Inferior parietal cortex (tissue), 1 donor: ENCODE measurements at regions not wholly inside any gene's neighbourhood (a gene's known extent, or its start where the extent isn't known, plus 50 kb on each side); places are given as distances from the start of the nearest gene placed in this dataset.

ENCODE experiments used
- DNase-seq: peaks from one replicate; pipeline ENCODE4 v3.0.0-alpha.2; 2016; ENCODE audit errors: extremely low spot score

DNA sequence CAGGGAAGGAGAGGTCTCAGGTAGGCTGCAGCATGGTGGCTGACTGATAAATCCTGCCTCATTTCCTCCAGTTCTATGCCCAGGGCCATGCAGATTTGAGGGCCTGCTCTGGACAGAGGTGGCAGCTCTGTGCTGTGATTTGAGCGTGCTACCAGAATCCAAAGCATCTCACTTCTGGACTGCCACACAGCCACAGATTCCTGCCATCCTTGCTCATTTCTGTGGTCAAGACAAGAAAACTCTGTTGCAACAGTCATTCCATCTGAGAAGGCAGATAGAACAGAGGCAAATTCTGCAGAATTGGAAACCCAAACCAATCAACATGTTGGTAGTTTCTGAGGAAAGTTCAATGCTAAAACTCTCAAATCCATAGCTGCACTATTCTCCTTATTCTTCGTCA lies 102.8 kb upstream of the GALNT2 start:
- DNase-seq: no peak

DNA sequence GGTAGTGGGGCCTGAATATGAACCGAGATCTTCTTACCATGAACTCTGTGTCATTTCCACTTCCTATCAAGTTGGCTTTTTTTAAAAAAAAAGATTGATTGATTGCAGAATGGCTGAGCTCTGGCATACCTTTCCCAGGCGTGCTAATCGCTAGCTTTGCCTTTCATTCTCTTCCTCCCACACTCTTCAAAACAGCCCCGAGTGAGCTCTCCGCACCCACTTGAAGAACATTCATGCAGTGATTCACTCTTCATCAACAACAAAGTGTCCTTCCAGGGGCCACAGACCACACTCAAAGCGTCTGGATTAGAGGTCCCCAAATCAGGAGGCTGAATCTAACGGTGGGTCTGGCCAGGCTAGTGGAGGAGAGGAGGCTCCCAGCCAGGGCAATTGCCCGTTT lies 96.3 kb upstream of the GALNT2 start:
- no peak for DNase-seq

DNA sequence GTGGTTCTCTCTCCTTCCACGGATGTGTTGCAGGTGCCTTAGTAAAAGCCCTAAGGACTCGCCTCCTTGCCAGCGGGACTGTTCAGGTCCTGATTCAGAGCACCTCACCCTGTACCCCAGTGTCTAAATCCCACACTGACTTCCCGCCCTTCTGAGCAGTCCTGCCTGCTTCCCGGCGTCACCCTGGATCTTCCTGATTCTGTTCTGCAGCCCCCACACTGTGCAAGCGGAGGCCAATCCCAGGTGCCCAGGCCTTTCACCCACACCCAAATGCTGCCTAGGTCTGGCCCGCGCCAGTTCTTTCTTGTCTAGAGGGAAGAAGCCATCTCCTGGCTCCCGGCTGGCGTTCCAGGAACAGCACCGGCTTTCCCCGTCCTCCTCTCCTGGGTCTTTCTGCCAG lies 95.9 kb upstream of the GALNT2 start:
- DNase-seq: no peak

DNA sequence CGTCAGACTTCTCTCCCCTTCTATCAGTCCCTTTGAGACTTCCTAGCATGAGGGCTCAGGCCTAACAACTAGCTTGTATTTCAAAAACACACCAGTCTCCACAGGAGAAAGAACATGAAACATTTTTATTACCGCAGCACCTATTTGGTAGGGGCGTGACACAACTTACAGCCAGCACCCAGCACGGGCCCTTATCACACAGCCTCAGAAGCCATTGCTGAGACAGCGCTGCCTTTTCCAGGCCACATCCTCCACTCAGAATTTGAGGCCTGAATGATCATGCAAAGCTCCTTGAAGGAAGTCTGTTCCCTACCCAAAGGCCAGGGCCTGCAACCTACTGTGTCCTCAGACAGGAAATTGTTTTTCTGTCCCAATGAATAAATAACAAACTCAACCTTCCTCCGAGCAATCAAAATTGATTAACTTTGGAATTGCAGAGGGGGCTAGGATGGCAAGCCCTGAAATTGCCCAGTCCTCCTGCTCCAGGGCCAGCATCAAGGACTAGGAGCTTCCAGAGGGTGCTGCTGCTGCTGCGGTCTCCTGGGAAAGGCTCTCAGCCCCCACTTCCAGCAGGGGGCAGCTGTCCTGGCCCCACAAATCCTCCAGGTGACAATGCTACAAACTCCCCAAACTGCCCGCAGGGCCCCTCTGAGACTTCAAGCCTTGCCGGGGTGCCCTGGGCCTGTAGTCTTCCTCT lies 94.3 kb upstream of the GALNT2 start:
- no peak for DNase-seq

DNA sequence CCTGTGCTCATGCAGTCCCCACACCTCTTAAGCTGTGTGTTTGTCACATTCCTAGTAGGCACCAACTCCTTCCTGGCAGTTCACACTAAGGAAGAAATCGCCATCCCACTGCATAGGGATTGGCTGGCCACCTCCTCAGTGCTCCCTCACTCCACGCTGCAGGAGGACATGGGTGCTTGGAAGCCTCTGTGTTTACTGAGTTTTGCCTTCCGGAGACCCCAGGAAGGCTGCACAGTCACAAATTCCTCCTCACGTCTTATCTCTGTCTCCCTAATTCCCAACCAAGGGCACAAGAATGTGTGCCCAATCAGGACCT lies 93.8 kb upstream of the GALNT2 start:
- DNase-seq: no peak

DNA sequence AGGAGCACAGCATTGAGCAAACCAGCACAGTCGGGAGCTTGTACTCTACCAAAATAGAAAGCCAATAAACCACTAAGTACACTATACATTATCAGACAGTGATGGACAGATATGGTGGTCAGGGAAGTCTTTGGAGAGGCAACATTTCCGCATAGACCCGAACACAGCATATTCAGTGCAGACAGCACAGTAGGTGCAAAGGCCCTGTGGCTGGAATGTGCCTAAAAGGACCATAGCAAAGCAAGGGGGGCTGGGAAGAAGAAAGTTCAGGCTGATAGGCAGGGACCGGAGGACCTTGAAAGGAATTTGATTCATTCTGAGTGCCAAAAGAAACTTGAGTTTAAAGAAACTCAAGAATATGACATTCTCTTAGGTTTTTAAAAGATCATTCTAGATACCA lies 92.0 kb upstream of the GALNT2 start:
- no peak for DNase-seq

DNA sequence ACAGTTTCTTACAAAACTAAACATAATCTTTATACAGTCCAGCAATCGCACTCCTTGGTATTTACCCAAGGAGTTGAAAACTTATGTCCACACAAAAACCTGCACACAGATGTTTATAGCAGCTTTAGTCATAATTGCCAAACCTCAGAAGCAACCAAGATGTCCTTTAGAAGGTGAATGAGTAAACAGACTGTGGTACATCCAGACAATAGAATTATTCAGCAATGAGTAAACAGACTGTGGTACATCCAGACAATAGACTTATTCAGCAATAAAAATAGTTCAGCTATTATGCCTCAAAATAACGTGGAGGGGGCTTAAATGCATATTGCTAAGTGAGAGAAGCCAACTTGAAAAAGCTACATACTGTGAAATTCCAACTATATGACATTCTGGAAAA lies 87.0 kb upstream of the GALNT2 start:
- DNase-seq: no peak

DNA sequence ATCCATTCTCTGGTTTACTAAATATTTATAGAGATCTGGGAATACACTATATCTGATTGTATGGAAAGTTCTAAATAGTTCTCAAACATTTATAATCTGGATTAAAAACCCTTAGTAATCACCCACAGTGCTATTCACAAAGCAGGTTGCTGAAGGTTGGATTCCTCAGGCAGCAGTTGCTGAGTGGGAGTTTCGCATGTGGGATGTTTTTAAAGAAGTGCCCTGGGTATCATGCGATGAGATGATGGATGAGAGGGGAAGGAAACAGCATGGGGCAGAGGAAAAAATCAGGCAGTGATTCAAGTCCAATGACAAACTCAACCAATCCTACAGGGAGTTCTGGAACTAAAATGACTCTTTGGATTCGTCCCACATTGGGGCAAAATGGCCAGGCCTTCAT lies 85.3 kb upstream of the GALNT2 start:
- DNase-seq: no peak

DNA sequence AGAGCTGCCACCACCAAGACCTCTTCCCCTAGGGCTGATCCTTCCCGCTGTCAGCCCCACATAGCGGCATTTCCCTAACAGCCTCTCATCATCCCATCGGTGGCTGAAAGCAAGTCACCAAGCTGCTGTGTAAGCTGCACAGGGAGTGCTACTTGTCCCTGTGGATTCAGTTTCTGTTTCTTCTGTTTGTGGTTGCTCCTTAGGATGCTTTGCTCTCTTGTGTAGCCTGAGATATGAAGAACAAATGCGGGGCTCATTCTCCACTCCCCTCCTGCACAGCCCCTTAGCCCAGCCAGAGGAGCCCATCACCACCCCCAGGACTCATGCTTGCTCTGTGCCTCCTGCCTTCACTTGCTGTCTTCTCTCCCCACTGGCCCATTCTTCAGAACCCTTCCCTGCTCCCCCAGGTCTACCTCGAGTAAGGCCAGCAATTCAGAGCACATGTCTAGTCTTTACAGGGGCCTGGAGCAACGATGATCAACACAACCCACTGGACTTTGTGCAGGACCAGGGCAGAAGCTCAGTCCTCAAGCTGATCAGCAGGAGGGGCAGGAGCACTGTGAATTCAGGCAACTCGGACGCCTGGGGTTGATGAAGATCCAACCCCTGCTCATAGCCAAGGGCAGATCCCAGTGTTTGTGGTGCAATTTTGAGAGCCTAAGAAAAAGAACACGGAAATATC lies 82.6 kb upstream of the GALNT2 start:
- DNase-seq: no peak

DNA sequence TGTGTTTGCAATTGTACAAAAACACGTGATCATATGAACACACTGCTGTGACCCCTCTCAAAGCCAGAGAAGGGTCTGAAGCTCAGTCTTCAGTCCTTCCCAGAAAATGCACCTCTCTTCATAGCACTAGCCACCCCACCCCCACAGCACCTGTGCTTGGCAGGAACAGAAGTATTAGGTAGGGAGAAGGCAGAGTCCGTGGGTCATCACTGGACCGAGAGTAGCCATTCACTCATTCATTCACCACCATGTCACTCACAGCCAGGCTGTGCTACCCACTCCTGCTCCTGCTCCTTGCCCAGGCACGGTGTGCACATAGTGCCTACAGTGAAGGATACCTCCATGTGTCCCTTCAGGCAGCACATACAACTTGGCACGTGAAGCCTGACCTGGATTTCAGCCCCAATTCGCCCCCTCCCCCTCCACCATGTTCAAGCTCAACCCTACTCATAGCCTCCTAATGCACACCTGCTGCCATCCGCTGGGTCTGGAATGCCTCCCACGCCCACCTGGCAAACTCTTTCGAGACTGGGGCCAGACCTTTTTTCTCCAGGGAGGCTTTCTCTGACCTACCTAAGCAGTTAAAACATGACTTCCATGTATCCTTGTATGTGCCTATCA lies 81.9 kb upstream of the GALNT2 start:
- DNase-seq: no peak

DNA sequence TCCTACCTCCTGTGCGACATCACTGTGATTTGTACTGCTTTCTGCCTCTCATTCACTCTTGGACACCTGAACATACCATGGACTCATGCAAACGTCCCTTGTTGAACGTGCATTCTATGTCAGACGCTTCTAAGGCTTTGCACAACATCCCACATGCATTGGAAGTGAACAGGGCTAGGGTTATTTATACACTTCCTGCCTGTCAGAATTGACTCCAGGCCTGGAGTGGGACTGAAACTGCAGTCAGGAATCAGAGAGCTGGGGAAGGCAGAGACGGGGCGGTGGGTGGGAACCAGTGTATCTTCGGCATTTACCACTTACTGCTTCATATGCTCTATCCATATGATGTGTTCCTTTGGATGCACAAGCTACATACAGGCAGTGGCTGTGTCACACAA lies 81.4 kb upstream of the GALNT2 start:
- DNase-seq: no peak

DNA sequence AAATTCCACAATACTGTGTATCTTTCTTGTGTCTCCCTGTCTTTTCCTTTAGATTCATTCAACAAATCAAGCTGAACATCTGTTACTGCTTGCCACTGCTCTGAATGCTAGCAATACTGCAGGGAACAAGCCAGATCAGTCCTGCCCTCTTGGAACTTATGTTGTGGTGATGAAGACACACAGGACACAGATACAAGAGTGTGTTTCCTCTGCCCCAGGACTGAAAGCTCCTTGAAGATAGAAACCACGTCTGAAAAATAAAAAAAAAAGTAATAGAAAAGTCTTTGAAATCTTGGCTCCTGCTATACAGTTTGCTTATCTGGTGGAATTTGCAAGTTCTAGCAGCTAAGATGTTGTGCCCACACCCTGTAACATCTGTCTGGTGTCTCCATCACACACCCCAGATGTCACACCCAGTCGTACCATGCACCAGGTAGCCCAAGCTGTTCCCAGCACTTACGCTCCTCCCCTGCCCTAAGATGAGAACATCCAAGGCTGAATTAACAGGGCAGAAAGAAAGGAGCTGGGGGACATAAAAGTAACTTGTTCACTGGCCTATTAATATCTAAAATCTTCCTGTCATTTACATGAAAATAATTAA lies 80.2 kb upstream of the GALNT2 start:
- DNase-seq: no peak

DNA sequence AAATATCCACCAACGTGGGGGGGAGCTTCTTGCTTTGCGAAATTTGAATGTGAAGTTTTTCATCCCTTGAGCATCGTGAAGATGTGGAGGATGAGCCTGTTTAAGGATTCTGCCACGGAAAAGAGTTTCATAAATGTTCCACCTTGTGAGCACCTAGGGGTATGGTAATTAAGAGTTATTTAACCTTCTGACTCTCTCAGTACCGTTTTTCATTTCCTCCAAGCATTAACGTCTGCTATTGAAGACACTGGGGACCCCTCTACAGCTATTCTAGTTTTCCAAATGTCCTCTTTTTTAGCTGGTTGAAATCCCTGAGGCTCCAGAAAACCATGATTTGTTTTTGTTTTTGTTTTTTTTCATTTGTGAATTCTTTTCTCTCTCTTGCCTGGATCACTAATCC lies 79.1 kb upstream of the GALNT2 start:
- DNase-seq: no peak

DNA sequence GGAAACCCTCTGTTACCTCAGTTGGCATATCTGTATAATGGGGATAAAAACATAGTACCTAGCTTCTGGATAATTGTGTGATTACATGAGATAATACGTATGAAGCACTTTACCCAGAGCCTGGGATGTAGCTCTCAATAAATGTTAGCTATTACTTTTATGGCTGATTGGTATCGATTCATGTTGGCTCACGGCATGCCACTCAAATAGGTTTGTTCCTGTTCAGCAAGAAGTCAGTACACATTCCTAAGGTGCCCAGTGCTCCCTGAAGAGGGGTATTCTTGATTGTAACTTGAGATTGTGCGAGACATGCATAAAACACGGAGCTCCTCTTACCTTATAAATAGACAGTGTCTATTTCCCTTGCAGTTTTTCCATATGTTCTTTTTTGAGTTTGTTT lies 78.5 kb upstream of the GALNT2 start:
- no peak for DNase-seq

DNA sequence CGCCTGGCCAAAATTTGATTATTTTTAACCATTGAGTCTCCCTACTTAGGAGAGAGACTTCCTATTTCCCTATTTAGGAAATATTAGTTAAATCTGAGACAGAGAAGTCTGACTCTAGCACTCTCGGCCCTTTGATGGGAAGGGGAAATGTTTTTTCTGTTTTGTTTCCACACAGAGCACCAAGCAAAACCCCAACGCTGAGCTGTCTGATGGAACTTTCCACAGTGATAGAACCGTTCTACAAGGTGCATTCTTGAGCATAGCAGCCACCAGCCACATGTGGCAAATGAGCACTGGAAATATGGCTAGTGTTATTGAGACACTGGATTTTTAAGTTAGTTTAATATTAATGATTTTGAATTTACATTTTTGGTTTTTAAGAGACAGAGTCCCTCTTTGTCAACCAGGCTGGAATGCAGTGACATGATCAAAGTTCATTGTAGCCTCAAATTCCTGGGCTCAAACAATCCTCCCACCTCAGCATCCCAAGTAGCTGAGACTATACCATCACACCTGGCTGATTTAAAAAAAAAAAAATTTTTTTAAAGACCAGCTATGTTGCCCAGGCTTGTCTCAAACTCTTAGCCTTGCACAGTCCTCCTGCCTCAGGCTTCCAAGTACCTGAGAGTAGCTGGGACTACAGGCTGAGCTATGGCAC lies 77.3 kb upstream of the GALNT2 start:
- DNase-seq: no peak

DNA sequence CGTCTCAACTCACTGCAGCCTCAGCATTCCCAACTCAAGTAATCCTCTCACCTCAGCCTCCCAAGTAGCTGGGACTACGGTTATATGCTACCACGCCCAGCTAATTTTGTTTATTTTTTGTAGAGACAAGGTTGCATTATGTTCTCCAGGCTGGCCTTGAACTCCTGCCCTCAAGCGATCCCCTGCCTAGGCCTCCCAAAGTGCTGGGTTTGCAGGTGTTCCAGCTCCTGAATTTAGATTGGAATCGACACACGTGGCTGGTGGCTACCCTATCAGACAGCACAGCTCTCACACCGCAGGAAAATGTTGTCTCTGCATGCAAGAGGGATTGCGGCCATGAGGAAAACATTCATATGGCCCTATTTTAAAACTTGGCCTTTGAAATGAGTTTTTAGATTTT lies 76.7 kb upstream of the GALNT2 start:
- no peak for DNase-seq

DNA sequence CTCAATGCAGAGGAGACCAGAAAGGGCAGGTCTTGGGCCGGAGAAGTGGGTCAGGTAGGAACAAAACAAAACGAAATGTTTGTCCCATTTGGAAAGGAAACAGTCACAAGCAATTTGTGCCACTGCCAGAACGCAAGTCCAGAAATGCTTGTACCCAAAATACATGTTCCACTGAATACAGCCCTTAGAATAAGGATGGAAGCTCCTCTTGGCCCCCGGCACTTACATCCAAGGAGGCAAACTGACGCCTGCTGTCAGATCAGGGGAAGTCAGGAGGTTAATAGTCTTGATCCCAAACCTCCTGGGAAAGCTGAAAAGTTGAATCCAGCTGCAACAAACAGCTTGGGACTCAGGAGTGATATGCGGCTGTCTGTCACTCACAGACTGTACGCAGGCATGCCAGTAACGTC lies 75.9 kb upstream of the GALNT2 start:
- DNase-seq: no peak

DNA sequence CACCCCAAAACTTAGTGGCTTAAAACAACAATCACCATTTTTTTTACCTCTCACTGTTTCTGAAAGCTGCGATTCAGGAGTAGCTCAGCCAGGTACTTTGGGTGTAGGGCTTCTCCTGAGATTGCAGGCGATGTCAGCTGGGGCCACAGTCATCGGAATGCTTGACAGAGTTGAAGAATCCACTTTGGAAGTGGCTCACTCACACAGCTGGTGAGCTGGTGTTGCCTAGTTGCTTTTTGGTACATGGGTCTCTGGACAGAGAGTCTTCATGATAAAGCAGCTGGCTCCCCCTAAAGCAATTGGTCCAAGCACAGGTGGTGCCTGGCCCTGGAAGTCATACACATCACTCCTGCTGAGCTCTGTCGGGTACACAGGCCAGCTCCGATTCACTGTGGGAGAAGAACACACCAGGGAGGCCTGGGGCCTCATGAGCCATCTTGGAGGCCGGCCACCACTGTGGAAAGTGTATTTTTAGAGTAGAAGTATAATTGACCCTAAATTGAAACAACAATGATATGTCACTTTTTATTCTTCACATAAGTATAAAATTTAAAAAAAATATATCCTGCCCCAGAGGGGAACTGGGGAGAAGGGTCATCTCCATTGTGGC lies 75.2 kb upstream of the GALNT2 start:
- no peak for DNase-seq

DNA sequence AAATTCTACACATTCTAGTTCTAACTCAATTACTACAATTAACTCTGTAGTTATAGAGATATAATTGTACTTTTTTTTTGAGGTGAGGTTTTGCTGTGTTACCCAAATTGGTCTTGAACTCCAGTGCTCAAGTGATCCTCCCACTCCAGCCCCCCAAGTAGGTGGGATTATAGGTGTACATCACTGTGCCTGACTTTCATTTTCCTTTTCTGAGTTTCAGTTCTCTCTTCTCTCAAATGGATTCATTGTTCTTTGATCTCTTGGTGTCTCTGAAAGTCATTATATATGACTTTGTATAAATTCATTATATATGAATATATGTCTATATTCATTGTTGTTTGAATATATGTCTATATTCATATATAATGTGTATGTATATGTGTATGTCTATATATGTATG lies 74.0 kb upstream of the GALNT2 start:
- DNase-seq: no peak

DNA sequence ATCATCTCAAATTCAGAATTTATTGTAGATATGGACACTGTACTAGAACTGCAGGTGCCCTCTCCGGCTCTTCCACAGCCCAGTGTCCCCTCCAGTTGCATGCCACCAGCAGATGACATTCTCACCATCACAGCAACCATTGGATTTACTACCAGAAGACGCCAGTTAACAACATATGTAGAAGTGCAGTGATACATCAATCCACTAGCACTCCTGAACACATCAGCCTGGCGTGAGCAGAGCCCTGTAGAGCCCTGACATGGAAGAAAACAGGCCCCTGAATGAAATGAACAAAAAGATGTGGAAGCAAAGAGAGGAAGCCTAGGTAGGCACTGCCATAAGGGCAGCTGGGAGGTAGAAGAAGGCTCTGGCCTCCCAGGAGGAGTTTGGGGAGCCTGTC lies 73.1 kb upstream of the GALNT2 start:
- no peak for DNase-seq

DNA sequence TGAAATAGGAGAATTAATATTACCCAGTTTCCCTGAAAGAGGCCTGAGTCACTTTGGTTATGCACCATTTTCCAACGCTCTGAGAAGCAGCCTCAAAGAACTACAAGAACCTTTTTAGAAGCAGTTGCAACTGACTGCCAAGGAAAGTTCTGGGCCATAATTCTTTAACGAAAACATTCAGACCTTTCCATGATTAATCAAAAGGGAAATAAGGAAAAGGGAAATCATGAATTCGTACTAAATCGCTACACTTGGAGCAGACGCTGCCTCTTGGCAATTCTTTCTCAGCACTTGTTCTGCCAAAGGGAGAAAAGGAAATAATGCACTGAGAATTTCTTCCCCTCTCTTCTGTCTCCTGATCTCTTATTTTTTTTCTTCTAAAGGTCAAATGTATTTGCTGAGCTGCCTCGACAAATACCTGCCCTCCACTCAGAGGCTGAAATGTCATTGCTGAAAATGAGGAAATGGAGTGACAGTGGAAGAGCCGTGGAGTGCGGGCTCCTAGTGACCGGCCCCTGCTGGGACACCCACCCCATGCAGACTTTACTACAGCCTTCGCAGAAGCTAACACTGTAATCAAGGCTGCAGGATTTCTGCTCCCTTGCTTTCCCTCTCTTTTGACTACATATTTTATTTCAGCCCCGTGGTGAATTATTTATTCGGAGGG lies 67.9 kb upstream of the GALNT2 start:
- DNase-seq: no peak
